GM21529 (cell line): ENCODE measurements at regions not wholly inside any gene's neighbourhood (a gene's known extent, or its start where the extent isn't known, plus 50 kb on each side); places are given as distances from the start of the nearest gene placed in this dataset.
"Not testable (repeated sequence)": the region's sequence is repeated elsewhere in the genome, so short reads cannot be mapped to it uniquely, and the experiment has no call there.

Experiments used
- ATAC-seq: cut with Tn5 transposase; IDR thresholded peaks from one replicate; pipeline ENCODE4 v1.9.1; 2021; ENCODE audit not compliant: unreplicated experiment

- ATAC-seq: no peak
Measured at GRCh38 chr21:35982717-35983116, 77.6 kb downstream of the SETD4 start.

DNA sequence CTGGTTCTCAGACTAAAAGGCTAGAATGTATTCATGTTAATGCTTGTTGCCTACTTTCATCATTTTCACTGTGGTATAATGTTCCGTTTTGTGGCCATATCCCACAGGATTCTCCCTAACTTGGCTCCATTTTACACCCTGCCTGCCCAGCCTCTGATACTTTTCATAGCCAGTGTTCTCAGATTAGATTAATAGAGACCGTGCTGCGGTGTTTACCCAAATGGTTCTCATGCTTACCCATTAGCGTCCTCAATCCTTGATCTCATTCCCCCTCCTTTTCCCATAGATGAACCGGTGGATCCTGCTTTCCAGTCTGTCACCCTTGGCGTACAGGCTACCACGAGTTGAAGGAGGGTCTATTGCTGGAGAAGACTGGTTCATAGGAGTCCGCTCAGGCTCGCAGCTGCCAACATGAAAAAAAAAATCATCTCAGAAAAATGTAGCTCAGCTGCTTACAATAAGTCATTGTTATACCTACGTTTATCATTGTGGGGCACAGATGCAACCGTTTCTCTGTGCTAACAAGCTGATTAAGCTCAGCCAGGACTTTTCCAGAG is 78.7 kb downstream of the SETD4 start:
- ATAC-seq: no peak

- no peak for ATAC-seq
Measured at GRCh38 chr21:35980821-35981220, 79.5 kb downstream of the SETD4 start.

DNA sequence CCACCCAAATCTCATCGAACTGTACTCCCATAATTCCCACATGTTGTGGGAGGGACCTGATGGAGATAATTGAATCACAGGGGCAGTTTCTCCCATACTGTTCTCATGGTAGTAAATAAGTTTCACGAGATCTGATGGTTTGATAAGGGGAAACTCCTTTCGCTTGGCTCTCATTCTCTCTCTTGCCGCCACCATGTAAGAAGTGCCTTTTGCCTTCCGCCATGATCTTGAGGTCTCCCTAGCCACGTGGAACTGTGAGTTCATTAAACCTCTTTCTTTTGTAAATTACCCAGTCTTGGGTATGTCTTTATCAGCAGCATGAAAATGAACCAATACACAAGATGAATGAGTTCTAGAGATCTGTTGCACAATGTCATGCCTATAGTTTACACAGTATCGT is 82.5 kb downstream of the SETD4 start:
- not testable (repeated sequence) for ATAC-seq

DNA sequence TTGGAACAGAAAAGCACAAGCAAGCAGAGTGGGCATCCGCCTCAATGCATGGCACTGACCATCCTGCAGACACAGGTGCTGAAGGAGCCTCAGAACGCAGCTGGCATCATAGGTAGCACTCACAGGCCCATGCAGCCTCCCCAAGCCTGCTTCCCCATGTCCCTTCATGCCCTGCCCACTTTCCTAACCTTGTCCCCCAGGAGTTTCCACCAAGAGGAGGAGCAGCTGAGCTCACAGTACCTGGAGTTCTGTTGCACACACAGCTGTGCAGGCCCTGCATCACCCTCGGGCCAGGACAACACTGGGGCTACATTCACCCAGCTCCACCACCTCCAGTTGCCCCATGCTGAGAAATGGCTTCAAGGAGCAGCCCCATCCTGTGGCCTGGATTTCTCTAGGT is 83.4 kb downstream of the SETD4 start:
- ATAC-seq: no peak

GRCh38 chr21:35976481-35976880 is 83.8 kb downstream of the SETD4 start:
- no peak for ATAC-seq

GRCh38 chr21:35974775-35975174 is 85.6 kb downstream of the SETD4 start:
- no peak for ATAC-seq

DNA sequence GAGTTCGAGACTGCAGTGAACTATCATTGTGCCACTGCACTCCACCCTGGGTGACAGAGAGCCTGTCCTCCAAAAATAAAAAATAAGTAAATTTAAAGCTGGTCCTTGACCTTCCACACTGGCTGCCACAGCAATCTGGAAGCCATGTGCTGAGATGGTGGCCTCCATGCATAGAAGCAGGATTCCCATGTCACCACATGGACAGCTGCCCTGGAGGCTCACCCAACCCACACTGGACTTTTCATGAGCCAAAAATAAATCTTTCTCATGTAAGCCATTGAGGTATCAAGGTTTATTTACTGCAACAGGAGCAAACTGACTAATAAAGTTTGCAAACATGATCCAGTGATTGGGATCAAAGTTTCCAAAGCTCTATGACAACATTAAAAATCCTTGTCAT is 88.5 kb downstream of the SETD4 start:
- no peak for ATAC-seq

DNA sequence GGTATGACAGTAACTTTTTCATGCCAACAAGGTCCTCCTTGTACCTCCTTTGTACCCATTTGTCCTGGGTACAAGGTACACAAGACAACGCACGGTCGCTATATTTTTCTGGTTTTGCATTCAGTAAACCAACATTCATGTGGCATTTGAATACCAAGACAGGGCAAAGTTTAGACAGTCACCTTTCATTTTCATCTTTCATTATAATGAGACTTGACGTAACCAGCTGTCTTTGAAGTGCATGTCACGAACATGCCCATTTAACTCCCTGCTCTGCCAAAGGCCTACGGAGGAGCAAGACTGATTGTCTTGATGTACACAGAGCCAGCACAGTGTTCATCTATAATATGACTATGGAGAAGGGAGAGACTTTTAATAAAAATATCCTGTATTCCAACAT is 91.0 kb downstream of the SETD4 start:
- ATAC-seq: no peak

GRCh38 chr21:35968564-35968963 is 91.8 kb downstream of the SETD4 start:
- no peak for ATAC-seq

DNA sequence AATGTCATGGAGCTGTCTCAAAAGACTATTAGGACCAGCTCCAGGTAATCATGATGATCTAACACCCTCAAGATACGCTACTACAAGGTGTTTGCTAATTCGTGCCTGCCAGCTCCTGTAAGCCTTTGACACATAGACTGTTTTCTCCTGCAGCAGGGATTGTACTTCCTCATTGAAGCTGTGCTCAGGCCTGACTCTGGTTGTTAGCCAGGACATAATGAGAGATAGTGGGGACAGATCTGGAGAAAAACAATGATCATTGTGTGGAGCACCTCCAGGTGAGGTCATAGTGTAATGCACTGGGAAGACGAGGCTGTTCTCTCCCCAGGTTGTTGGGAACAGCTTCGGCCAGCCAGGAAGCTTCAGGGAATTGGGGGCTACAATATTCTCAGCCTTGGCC is 94.6 kb downstream of the SETD4 start:
- no peak for ATAC-seq

- no peak for ATAC-seq
Measured at GRCh38 chr21:35963920-35964451, 96.3 kb downstream of the SETD4 start.

DNA sequence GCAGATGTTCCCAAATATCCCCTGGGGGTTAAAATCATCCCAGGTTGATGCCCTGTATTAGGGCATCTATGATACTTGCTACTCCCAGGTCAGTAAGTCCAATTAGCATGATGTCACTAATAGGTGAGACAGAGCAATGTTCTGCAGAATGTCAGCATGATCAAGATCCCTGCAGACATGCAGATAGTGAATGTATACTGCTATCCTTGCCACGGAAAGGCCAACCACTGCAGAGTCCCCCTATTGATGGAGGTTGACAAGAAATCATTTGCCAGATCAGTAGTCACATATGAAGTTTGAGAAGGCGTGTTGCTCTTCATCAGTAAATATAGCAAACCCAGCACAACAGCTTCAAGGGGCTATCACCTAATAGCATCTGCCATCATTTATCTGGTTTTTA is 97.4 kb downstream of the SETD4 start:
- ATAC-seq: no peak

- ATAC-seq: no peak
Measured at GRCh38 chr21:35954066-35954465, 106.3 kb downstream of the SETD4 start.

GRCh38 chr21:35953597-35953996 is 106.7 kb downstream of the SETD4 start:
- ATAC-seq: no peak

DNA sequence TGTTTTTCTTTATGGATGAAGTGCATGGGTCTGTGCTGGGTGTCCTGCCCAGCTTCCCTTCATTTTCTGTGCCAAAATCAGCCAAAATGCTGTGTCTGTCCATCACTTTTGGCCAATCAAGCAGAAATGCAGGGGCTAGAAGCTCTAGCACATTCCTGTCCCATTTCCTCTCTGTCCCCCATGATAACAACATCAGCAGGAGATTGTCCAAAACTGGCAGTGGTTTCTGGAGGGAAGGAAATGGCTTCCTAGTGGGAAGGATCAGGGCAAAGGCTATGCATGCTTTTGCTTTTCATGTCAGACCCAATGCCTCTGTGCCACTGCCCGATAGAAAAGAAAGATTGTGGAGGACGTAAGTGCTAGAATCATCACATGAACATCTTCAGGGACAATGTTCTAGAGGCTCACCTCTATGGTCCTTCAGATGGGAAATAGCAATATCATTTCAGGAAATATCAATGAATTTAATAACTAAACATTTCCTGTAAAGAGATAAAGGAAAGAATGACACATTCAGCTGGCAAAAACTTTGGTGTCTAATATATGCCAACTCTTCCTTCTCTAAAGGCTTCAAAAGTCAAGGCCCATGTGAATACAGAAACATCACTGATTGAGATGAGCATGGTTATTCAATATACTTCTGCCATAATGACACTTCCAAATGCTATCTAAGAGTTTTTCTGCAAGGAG is 107.5 kb downstream of the SETD4 start:
- ATAC-seq: no peak

DNA sequence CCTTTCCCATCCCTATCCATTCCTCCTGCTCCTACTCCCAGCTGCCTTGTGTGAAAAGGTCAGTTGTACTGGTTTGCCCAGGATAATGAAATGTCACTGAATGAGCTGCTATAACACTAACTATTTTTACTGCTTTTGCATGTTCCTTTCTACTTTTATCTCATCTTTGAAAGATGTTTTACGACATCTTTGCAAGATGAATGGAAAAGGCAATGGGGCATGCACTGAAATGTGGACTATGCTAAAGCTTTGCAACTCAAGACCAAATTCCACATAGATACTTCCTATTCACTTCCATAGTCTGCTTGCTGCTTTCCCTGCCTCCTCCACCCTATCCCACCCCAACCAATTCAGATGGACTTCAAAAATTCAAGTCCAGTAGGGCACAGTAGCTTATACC is 111.3 kb downstream of the SETD4 start:
- no peak for ATAC-seq

GRCh38 chr21:35945089-35945671 is 115.1 kb downstream of the SETD4 start:
- no peak for ATAC-seq

- no peak for ATAC-seq
Measured at GRCh38 chr21:35943752-35944151, 116.6 kb downstream of the SETD4 start.

DNA sequence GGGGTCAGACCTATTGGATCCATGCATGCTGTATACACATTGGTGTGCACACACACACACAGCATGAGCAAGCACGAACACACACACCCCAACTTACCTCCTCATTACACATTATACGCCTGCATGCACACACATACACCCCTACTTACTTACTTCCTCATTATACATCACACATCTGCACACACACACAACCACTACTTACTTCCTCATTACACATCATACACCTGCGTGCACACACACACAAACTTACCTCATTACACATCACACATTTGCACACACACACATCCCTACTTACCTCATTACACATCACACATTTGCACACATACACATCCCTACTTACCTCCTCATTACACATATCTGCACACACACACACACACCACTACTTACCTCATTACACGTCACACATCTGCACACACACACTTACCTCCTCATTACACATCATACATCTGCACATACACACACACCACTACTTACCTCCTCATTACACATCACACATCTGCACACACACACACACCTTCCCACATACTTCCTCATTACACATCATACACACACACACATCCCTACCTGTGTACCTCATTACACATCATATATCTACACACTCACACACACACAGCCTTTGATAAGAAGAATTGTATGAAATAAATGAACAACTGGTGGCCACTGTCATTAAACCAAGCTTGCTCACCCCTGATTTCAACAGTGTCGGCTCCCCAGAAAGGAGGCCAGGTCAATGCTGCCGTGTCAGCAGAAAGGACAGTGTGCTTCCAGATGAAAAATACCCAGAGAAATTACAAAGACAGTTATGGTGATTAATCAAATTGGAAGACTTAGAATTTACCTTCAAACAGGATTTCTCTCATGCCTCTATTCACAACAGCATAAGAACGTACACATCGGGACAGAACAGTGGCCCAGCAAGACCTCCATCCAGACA is 117.8 kb downstream of the SETD4 start:
- no peak for ATAC-seq
